ENCODE measurements at regions not wholly inside any gene's neighbourhood (a gene's known extent, or its start where the extent isn't known, plus 50 kb on each side); places are given as distances from the start of the nearest gene placed in this dataset.

DNA sequence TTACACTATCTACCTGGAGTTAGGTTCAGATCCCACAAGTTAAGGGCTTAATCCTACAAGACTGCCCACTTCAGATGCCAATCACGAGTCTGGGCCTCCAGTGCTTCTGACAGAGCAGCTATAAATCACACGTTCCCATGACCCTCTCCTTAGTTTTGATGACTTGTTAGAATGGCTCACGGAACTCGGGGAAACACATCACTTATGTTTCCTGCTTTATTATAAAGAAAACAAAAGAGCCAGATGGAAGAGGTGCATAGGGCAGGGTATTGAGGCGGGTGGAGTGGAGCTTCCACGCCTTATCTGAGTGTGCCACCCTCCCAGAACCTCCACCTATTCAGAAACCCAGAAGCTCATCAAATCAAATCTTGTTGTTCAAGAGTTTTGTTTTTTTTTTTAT lies 170.8 kb downstream of the MOBP start:
- TF ChIP-seq POLR2A (IDR thresholded peaks at IDR 0.05) (no peak), POLR2AphosphoS5 (IDR thresholded peaks at IDR 0.05) (no peak), EP300 (IDR thresholded peaks at IDR 0.05; ENCODE audit: low read depth) (no peak)
- TF ChIP-seq, protein P1, sequence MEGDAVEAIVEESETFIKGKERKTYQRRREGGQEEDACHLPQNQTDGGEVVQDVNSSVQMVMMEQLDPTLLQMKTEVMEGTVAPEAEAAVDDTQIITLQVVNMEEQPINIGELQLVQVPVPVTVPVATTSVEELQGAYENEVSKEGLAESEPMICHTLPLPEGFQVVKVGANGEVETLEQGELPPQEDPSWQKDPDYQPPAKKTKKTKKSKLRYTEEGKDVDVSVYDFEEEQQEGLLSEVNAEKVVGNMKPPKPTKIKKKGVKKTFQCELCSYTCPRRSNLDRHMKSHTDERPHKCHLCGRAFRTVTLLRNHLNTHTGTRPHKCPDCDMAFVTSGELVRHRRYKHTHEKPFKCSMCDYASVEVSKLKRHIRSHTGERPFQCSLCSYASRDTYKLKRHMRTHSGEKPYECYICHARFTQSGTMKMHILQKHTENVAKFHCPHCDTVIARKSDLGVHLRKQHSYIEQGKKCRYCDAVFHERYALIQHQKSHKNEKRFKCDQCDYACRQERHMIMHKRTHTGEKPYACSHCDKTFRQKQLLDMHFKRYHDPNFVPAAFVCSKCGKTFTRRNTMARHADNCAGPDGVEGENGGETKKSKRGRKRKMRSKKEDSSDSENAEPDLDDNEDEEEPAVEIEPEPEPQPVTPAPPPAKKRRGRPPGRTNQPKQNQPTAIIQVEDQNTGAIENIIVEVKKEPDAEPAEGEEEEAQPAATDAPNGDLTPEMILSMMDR (IDR thresholded peaks at IDR 0.05) = no peak
